ENCODE measurements at regions not wholly inside any gene's neighbourhood (a gene's known extent, or its start where the extent isn't known, plus 50 kb on each side); places are given as distances from the start of the nearest gene placed in this dataset.

DNA sequence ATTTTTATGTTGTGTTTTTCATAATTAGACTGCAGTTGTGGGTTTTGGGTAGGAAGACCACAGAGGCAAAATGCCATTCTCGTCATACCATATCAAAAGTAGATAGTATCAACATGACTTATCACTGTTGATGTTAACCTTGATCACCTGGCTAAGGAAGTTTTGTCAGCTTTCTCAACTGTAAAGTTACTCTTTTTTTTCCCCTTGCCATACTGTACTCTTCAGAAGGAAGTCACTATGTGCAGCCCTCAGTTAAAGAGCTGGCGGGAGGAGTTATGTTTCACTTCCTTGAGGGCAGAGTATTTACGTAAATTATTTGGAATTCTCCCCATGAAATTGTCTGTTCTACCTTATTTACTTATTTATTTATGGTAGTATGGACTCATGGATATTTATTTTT is 78.7 kb downstream of the PRORP start:
- Histone ChIP-seq H3K36me3 (ENCODE audit: control insufficient read depth, insufficient read depth, low read length) (no peaks in the 10 kb centered on the region), H3K4me3 (ENCODE audit: low read depth, low read length) (peak overlapping the region; percentile 0), H3K4me1 (ENCODE audit: control insufficient read depth, insufficient read depth, low read length, poor library complexity, severe bottlenecking) (peaks cover 24% of the 10 kb centered on the region), H3K27ac (ENCODE audit: insufficient read depth, low read length, poor library complexity, severe bottlenecking) (no peak overlapping the region), H3K27me3 (ENCODE audit: control insufficient read depth, insufficient read depth, low read length) (no peaks in the 10 kb centered on the region), H3K9me3 (ENCODE audit: control insufficient read depth in 2 of 2, low read length in 2 of 2) (no peaks in the 10 kb centered on the region)
- ATAC-seq (ENCODE audit: low read depth in 2 of 2) (no peak), DNase-seq (peak in 1 of 3 donors; percentile 9)
- Mint-ChIP-seq H3K36me3 (peaks cover 12% of the 10 kb centered on the region), H3K4me1 (peaks cover 25 to 42% (median 32%) of the 10 kb centered on the region in 4 donors), H3K4me3 (peak overlapping the region in 1 of 4 donors; percentile 56), H3K27ac (peak overlapping the region; percentile 15 to 45 (median 38)), H3K9me3 (no peaks in the 10 kb centered on the region), H3K27me3 (no peaks in the 10 kb centered on the region)

DNA sequence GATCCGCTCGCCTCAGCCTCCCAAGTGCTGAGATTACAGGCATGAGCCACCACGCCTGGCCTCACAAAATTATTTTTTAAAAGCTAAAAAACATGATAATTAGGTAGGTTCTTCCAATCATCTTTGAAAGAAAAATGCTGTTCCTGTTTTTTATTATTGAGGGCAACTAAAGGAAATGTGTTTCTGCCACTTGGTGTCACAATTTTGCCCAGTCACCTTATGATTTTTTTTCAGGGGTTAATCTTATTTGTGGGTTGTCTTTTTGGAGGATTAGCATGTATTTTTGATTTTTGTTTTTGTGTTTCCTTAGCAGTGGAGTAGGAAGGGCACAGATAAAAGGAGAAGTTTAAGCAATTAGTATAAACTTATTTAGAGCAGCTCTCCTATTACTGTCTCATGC is 79.8 kb downstream of the PRORP start:
- Histone ChIP-seq H3K27me3 (ENCODE audit: control insufficient read depth, insufficient read depth, low read length) (no peaks in the 10 kb centered on the region), H3K9me3 (ENCODE audit: control insufficient read depth in 2 of 2, low read length in 2 of 2) (no peaks in the 10 kb centered on the region), H3K27ac (ENCODE audit: insufficient read depth, low read length, poor library complexity, severe bottlenecking) (no peak overlapping the region), H3K36me3 (ENCODE audit: control insufficient read depth, insufficient read depth, low read length) (no peaks in the 10 kb centered on the region), H3K4me1 (ENCODE audit: control insufficient read depth, insufficient read depth, low read length, poor library complexity, severe bottlenecking) (peaks cover 24% of the 10 kb centered on the region), H3K4me3 (ENCODE audit: low read depth, low read length) (no peak overlapping the region)
- no peaks in the 10 kb centered on the region for H3K27me3 Mint-ChIP-seq
- no peak for DNase-seq
- ATAC-seq (ENCODE audit: low read depth in 2 of 2): no peak
- peaks cover 22% of the 10 kb centered on the region for H3K36me3 Mint-ChIP-seq
- H3K4me1 Mint-ChIP-seq: peaks cover 16 to 38% (median 26%) of the 10 kb centered on the region in 4 donors
- peak overlapping the region in 2 of 3 donors; percentile 54 to 86 for H3K27ac Mint-ChIP-seq
- no peaks in the 10 kb centered on the region for H3K9me3 Mint-ChIP-seq
- H3K4me3 Mint-ChIP-seq: no peak overlapping the region

DNA sequence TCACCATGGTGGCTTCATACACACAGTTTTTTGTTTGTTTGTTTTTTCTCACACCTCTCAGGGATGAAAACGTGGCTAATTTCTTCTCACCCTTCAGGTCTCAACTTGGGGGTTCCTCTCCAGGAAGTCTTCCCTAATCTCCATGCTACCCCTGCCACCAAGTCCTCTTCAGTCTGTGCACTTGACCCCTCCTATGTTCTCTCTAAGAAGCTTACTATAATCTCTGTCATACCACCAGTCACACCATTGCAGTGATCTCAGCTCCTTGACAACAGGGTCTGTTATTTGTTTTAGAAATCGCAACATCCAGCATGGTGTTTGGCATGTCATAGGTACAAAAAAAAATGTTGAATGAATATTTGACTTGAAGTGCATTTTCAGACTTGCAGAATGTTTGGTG is 83.4 kb downstream of the PRORP start:
- peak overlapping the region in 2 of 3 donors; percentile 75 to 77 for H3K27ac Mint-ChIP-seq

DNA sequence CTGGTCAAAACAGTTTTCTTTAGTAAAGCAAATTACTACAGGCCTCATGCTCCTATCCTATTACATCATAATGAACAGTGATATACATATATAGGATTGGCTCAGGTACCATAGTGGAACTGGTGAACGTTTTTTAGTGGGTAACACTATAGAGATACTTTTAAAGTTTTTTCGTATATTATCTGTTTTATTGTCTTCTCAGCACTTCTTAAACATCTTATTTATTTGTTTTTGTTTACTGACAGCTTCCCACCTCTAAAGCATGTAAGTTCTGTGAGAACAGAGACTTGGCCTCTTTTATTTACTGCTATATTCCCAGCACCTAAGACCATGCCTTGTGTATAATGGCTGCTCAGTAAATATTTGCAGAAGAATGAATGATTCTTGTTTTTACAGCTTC is 81.1 kb upstream of the PSMA6 start:
- no peak overlapping the region for H3K27ac ChIP-seq (ENCODE audit: insufficient read depth, low read length, poor library complexity, severe bottlenecking)
- Mint-ChIP-seq H3K36me3 (peaks cover 14% of the 10 kb centered on the region), H3K4me3 (no peak overlapping the region), H3K27me3 (no peaks in the 10 kb centered on the region), H3K4me1 (peaks cover 6 to 38% (median 25%) of the 10 kb centered on the region in 4 donors), H3K9me3 (no peaks in the 10 kb centered on the region), H3K27ac (no peak overlapping the region)
- H3K9me3 ChIP-seq (ENCODE audit: control insufficient read depth in 2 of 2, low read length in 2 of 2): no peaks in the 10 kb centered on the region
- H3K27me3 ChIP-seq (ENCODE audit: control insufficient read depth, insufficient read depth, low read length): no peaks in the 10 kb centered on the region
- H3K36me3 ChIP-seq (ENCODE audit: control insufficient read depth, insufficient read depth, low read length): peaks cover 2% of the 10 kb centered on the region
- peaks cover 5% of the 10 kb centered on the region for H3K4me1 ChIP-seq (ENCODE audit: control insufficient read depth, insufficient read depth, low read length, poor library complexity, severe bottlenecking)
- H3K4me3 ChIP-seq (ENCODE audit: low read depth, low read length): no peak overlapping the region
- DNase-seq (no peak), ATAC-seq (ENCODE audit: low read depth in 2 of 2) (no peak)

More for the DNA sequence above, 83.4 kb downstream of the PRORP start:
- Mint-ChIP-seq H3K27me3 (no peaks in the 10 kb centered on the region), H3K4me3 (no peak overlapping the region), H3K9me3 (no peaks in the 10 kb centered on the region), H3K4me1 (peaks cover 21 to 48% (median 34%) of the 10 kb centered on the region in 4 donors), H3K36me3 (peaks cover 22% of the 10 kb centered on the region)
- no peaks in the 10 kb centered on the region for H3K9me3 ChIP-seq (ENCODE audit: control insufficient read depth in 2 of 2, low read length in 2 of 2)
- no peak for DNase-seq
- no peak for ATAC-seq (ENCODE audit: low read depth in 2 of 2)
- peaks cover 27% of the 10 kb centered on the region for H3K4me1 ChIP-seq (ENCODE audit: control insufficient read depth, insufficient read depth, low read length, poor library complexity, severe bottlenecking)
- no peak overlapping the region for H3K27ac ChIP-seq (ENCODE audit: insufficient read depth, low read length, poor library complexity, severe bottlenecking)
- H3K36me3 ChIP-seq (ENCODE audit: control insufficient read depth, insufficient read depth, low read length): no peaks in the 10 kb centered on the region
- H3K27me3 ChIP-seq (ENCODE audit: control insufficient read depth, insufficient read depth, low read length): no peaks in the 10 kb centered on the region
- H3K4me3 ChIP-seq (ENCODE audit: low read depth, low read length): no peak overlapping the region

DNA sequence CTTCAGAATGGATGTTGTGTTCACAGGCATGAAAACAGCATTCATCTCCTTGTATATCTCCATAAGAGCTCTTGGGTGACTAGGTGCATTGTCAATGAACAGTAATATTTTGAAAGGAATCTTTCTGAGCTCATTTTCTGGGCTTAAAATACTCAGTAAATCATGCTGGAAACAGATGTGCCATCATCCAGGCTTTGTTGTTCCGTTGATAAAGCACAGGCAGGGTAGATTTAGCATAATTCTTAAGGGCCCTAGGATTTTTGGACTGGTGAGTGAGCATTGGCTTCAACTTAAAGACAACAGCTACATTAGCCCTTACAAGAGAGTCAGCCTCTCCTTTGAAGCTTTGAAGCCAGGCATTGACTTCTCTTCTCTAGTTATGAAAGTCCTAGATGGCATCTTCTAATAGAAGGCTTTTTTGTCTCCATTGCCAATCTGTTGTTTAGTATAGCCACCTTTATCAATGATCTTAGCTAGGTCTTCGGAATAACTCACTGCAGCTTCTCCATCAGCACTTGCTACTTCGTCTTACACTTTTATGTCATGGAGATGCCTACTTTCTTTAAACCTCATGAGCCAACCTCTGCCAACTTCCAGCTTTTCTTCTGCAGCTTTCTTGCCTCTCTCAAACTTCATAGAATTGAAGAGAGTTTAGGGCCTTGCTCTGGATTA is 79.6 kb upstream of the PSMA6 start:
- DNase-seq (no peak), ATAC-seq (ENCODE audit: low read depth in 2 of 2) (no peak)
- H3K27ac ChIP-seq (ENCODE audit: insufficient read depth, low read length, poor library complexity, severe bottlenecking): no peak overlapping the region
- H3K4me1 Mint-ChIP-seq: peaks cover 7 to 33% (median 26%) of the 10 kb centered on the region in 4 donors
- H3K4me3 ChIP-seq (ENCODE audit: low read depth, low read length): no peak overlapping the region
- peaks cover 5% of the 10 kb centered on the region for H3K4me1 ChIP-seq (ENCODE audit: control insufficient read depth, insufficient read depth, low read length, poor library complexity, severe bottlenecking)
- H3K27me3 Mint-ChIP-seq: no peaks in the 10 kb centered on the region
- peaks cover 2% of the 10 kb centered on the region for H3K36me3 ChIP-seq (ENCODE audit: control insufficient read depth, insufficient read depth, low read length)
- H3K27me3 ChIP-seq (ENCODE audit: control insufficient read depth, insufficient read depth, low read length): no peaks in the 10 kb centered on the region
- peaks cover 3% of the 10 kb centered on the region for H3K36me3 Mint-ChIP-seq
- peak overlapping the region in 1 of 3 donors; percentile 34 for H3K27ac Mint-ChIP-seq
- no peaks in the 10 kb centered on the region for H3K9me3 Mint-ChIP-seq
- H3K9me3 ChIP-seq (ENCODE audit: control insufficient read depth in 2 of 2, low read length in 2 of 2): no peaks in the 10 kb centered on the region
- H3K4me3 Mint-ChIP-seq: no peak overlapping the region

DNA sequence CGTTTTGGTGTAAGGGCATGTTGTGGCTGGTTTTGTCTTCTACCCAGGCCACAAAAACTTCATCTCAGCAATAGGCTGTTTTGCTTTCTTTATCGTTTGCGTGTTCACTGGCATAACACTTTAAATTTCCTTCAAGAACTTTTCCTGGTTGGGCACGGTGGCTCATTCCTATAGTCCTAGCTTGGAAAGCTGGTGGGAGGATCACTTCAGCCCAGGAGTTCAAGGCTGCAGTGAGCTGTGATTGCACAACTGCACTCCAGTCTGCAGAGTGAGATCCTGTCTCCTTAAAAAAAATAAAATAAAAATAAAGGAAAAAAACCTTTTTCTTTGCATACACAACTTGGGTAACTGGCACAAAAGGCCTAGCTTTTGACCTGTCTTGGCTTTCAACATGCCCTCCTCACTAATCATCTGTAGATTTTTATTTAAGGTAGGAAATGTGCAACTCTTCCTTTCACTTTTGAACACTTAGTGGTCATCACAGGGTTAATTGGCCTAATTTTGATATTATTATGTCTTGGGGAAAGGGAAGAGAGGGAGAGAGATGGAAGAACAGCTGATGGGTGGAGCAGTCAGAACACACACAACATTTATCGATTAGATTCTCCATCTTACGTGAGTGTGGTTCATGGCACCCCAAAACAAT is 78.9 kb upstream of the PSMA6 start:
- no peaks in the 10 kb centered on the region for H3K9me3 ChIP-seq (ENCODE audit: control insufficient read depth in 2 of 2, low read length in 2 of 2)
- no peak overlapping the region for H3K27ac ChIP-seq (ENCODE audit: insufficient read depth, low read length, poor library complexity, severe bottlenecking)
- H3K4me3 Mint-ChIP-seq: no peak overlapping the region
- H3K4me1 Mint-ChIP-seq: peaks cover 8 to 33% (median 25%) of the 10 kb centered on the region in 4 donors
- peaks cover 2% of the 10 kb centered on the region for H3K36me3 ChIP-seq (ENCODE audit: control insufficient read depth, insufficient read depth, low read length)
- no peaks in the 10 kb centered on the region for H3K27me3 Mint-ChIP-seq
- peak overlapping the region in 2 of 3 donors; percentile 34 to 65 for H3K27ac Mint-ChIP-seq
- peaks cover 5% of the 10 kb centered on the region for H3K4me1 ChIP-seq (ENCODE audit: control insufficient read depth, insufficient read depth, low read length, poor library complexity, severe bottlenecking)
- peaks cover 3% of the 10 kb centered on the region for H3K36me3 Mint-ChIP-seq
- H3K4me3 ChIP-seq (ENCODE audit: low read depth, low read length): no peak overlapping the region
- no peaks in the 10 kb centered on the region for H3K27me3 ChIP-seq (ENCODE audit: control insufficient read depth, insufficient read depth, low read length)
- no peaks in the 10 kb centered on the region for H3K9me3 Mint-ChIP-seq
- no peak for ATAC-seq (ENCODE audit: low read depth in 2 of 2)
- DNase-seq: no peak

DNA sequence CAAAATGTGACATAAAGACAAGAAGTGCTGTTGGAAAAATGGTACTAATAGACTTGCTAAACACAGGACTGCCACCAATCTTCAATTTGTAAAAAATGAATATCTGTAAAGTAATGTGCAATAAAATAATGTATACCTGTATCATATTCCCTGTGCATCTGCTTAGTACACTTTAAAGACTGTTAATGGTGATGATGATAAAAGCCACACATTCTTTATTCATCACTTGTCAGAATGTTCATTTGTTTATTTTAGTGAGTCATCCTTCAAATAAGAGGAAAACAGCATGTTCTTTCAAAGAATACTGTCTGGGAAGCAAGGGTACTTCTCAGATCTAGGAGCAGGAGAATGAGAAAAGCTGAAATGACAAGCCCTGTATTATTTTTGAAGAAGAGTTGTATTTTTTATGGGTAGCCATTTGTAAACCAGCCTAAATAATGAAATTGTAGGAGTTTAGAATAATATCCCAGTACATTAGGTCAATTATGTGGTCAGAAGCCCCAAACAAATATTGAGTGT is 78.3 kb upstream of the PSMA6 start:
- H3K27ac ChIP-seq (ENCODE audit: insufficient read depth, low read length, poor library complexity, severe bottlenecking): no peak overlapping the region
- Mint-ChIP-seq H3K27me3 (no peaks in the 10 kb centered on the region), H3K27ac (peak overlapping the region in 2 of 3 donors; percentile 17 to 65), H3K9me3 (no peaks in the 10 kb centered on the region), H3K4me1 (peaks cover 8 to 33% (median 25%) of the 10 kb centered on the region in 4 donors), H3K4me3 (no peak overlapping the region), H3K36me3 (peaks cover 3% of the 10 kb centered on the region)
- peaks cover 5% of the 10 kb centered on the region for H3K4me1 ChIP-seq (ENCODE audit: control insufficient read depth, insufficient read depth, low read length, poor library complexity, severe bottlenecking)
- H3K36me3 ChIP-seq (ENCODE audit: control insufficient read depth, insufficient read depth, low read length): peaks cover 2% of the 10 kb centered on the region
- H3K9me3 ChIP-seq (ENCODE audit: control insufficient read depth in 2 of 2, low read length in 2 of 2): no peaks in the 10 kb centered on the region
- no peaks in the 10 kb centered on the region for H3K27me3 ChIP-seq (ENCODE audit: control insufficient read depth, insufficient read depth, low read length)
- ATAC-seq (ENCODE audit: low read depth in 2 of 2): no peak
- no peak overlapping the region for H3K4me3 ChIP-seq (ENCODE audit: low read depth, low read length)
- no peak for DNase-seq

Data from CD4-positive, CD25-positive, alpha-beta regulatory T cell (primary cell).